PFSK-1 (cell line): ENCODE measurements at regions not wholly inside any gene's neighbourhood (a gene's known extent, or its start where the extent isn't known, plus 50 kb on each side); places are given as distances from the start of the nearest gene placed in this dataset.

Source experiments
- FOXP2 ChIP-seq: optimal IDR thresholded peaks from 2 replicates; pipeline ENCODE3; 2011; ENCODE audit warnings: borderline replicate concordance, control low read depth, inconsistent platforms; ENCODE audit not compliant: insufficient read depth; ENCODE audit errors: extremely low read length, extremely low read depth
- POLR2AphosphoS5 ChIP-seq: IDR thresholded peaks from 2 replicates; pipeline ENCODE4 v1.6.1; 2012; ENCODE audit warnings: low read depth, mild to moderate bottlenecking, control low read depth, low read length, moderate library complexity
- SIN3A ChIP-seq: IDR thresholded peaks from 2 replicates; pipeline ENCODE4 v1.6.1; 2012; ENCODE audit warnings: mild to moderate bottlenecking, low read length, moderate library complexity, borderline replicate concordance; ENCODE audit not compliant: insufficient read depth
- TAF1 ChIP-seq: IDR thresholded peaks from 2 replicates; pipeline ENCODE4 v1.6.1; 2012; ENCODE audit warnings: low read length, control low read depth, borderline replicate concordance; ENCODE audit not compliant: insufficient read depth
- TF ChIP-seq, protein P1 (sequence below), 2 experiments: IDR thresholded peaks; 2 replicates each; pipeline versions ENCODE4 v1.6.1 to v1.8.0; 2011 to 2012; ENCODE audit warnings: low read depth in 2 of 2, low read length in 2 of 2, control low read depth in 1 of 2, inconsistent platforms in 1 of 2, mild to moderate bottlenecking in 1 of 2, moderate library complexity in 1 of 2; ENCODE audit not compliant: insufficient read depth in 1 of 2

DNA sequence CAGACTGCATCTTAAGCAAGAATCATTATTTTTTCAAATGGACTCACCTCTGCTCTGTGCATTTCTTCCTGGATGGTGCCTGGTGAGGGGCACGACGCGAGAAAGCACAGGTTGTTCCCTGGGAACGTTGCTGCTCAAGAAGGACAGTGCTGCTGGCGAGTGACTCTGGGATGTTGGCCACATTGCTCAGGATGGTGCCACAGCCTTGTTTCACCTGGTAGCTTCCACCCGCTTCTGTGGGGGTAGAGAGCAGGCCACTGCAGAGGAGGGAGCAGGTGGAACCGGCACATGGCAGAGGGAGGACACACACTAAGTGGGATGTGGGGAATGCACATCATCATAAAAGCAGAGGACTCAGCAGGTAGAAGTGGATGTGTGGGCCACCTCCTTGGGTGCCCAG lies 444.7 kb downstream of the TCERG1L start:
- TF ChIP-seq TAF1: no peak
- TF ChIP-seq POLR2AphosphoS5: no peak
- TF ChIP-seq SIN3A: no peak
- no peak for TF ChIP-seq FOXP2
- TF ChIP-seq, protein P1, sequence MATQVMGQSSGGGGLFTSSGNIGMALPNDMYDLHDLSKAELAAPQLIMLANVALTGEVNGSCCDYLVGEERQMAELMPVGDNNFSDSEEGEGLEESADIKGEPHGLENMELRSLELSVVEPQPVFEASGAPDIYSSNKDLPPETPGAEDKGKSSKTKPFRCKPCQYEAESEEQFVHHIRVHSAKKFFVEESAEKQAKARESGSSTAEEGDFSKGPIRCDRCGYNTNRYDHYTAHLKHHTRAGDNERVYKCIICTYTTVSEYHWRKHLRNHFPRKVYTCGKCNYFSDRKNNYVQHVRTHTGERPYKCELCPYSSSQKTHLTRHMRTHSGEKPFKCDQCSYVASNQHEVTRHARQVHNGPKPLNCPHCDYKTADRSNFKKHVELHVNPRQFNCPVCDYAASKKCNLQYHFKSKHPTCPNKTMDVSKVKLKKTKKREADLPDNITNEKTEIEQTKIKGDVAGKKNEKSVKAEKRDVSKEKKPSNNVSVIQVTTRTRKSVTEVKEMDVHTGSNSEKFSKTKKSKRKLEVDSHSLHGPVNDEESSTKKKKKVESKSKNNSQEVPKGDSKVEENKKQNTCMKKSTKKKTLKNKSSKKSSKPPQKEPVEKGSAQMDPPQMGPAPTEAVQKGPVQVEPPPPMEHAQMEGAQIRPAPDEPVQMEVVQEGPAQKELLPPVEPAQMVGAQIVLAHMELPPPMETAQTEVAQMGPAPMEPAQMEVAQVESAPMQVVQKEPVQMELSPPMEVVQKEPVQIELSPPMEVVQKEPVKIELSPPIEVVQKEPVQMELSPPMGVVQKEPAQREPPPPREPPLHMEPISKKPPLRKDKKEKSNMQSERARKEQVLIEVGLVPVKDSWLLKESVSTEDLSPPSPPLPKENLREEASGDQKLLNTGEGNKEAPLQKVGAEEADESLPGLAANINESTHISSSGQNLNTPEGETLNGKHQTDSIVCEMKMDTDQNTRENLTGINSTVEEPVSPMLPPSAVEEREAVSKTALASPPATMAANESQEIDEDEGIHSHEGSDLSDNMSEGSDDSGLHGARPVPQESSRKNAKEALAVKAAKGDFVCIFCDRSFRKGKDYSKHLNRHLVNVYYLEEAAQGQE (IDR thresholded peaks at IDR 0.05; ENCODE audit: insufficient read depth in 1 of 2, low read depth in 2 of 2, low read length in 2 of 2): no peak

DNA sequence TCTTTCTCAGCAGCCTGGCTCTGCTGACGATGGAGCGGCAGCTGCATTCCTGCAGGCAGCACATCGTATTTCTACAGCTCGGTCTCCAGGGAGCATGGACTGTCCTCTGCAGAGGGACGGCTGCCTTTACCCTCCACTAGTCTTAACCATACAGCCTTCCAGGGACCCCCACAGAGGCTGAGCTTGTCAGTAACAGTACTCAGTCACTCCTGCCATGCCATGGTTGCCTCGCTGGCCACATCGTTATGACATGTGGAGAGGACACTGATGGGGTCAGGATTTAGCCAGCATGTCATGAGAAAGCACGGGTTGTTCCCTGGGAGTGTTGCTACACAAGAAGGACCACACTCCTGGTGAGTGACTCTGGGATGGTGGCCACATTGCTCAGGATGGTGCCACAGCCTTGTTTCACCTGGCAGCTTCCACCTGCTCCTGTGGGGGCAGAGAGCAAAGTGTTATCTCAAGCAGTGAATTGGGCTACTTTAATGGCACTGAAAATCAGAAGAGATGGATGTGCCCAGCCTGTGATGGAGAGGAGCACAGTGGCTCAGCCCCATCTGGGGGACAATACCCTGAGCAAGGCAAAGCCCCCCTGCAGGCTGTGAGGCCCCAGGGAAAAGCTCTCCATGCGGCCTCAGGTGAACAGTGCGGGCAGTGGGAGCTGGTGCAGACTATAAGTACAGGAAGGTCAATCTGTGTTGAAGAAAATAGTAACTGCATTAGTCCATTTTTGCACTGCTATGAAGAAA lies 443.9 kb downstream of the TCERG1L start:
- TF ChIP-seq FOXP2 (no peak), SIN3A (no peak), TAF1 (no peak), POLR2AphosphoS5 (no peak)
- TF ChIP-seq, protein P1 (IDR thresholded peaks at IDR 0.05; ENCODE audit: insufficient read depth in 1 of 2, low read depth in 2 of 2, low read length in 2 of 2): no peak

DNA sequence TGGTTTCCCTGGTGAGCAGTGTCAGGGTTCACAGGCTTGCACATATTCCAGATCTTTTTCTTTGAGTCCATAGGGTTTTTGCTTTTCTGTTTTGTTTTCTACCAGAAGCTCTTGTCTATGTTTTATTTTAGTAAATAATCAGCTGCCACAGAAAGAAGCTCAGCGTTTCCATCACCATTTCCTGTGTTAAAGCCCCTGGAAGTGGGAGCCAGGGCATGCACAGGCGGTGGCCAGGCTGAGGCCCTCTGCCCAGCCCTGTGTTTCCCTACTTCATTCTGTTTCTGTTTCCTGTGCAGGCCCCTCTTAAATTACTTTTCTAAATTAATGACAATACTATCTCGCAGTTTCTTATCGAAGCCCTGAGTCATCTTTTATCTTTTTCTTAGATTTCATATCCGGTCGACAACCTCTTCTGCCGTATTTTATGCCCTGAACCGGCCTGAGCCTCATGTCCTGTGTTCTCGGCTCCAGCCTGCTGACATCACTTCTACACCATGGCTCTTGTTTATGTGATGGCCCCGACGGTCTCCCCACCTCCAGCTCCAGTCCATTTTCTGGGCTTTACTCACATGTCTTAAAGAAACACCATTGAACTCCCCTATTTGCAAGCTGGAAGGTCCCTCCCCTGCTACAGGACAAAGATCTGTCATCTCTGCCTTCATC lies 442.2 kb downstream of the TCERG1L start:
- TF ChIP-seq, protein P1 (IDR thresholded peaks at IDR 0.05; ENCODE audit: insufficient read depth in 1 of 2, low read depth in 2 of 2, low read length in 2 of 2): no peak
- no peak for TF ChIP-seq TAF1
- TF ChIP-seq FOXP2: no peak
- TF ChIP-seq SIN3A: no peak
- TF ChIP-seq POLR2AphosphoS5: no peak

DNA sequence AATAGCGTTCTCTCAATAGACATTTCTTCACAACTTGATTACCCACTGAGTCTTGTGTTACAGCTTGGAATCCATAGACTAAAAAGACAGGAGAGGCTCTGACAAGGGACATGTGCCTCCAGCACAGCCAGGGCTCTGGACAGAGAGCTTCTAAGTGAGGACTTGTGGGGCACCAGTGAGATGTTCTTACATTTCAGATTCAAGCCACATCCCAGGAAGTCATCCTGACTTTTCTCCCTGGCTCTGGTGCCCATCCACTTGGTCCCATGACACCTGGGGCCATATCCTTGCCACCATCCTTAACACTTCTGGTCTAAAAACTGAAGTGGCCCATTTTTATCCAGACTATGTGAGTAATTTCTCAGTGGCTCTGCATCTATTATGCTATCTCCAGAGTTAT lies 440.1 kb downstream of the TCERG1L start:
- TF ChIP-seq POLR2AphosphoS5: no peak
- TF ChIP-seq SIN3A: no peak
- TF ChIP-seq, protein P1 (IDR thresholded peaks at IDR 0.05; ENCODE audit: insufficient read depth in 1 of 2, low read depth in 2 of 2, low read length in 2 of 2): no peak
- TF ChIP-seq TAF1: no peak
- TF ChIP-seq FOXP2: no peak
